ENCODE measurements at regions not wholly inside any gene's neighbourhood (a gene's known extent, or its start where the extent isn't known, plus 50 kb on each side); places are given as distances from the start of the nearest gene placed in this dataset.

DNA sequence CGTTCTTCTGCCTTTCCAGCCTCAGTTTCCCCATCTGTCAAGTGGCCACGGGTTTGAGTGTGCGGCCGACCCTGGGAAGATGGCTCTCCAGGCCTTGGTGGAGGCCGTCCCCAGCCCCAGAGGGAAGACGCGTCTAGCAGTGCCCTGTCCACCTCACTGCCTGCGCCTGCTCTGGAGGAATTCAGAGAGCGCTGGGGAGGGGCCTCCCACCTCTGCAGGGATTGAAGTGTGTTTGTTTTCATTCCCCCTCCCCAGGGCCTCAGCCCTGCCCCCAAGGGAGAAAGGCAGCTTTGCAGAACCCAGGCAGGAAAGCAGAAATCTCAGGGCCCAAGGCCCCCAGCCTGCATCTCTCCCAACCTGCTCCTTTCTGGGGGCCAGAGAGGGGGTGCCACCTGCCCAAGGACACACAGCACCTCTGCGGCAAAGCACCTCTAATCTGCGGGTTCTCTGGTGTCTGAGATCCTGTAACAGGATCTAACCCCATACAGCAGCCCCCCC lies 91.0 kb downstream of the MICALL2 start:
- TF ChIP-seq POLR2A (IDR thresholded peaks at IDR 0.05), result no peak
- TF ChIP-seq, protein P1, sequence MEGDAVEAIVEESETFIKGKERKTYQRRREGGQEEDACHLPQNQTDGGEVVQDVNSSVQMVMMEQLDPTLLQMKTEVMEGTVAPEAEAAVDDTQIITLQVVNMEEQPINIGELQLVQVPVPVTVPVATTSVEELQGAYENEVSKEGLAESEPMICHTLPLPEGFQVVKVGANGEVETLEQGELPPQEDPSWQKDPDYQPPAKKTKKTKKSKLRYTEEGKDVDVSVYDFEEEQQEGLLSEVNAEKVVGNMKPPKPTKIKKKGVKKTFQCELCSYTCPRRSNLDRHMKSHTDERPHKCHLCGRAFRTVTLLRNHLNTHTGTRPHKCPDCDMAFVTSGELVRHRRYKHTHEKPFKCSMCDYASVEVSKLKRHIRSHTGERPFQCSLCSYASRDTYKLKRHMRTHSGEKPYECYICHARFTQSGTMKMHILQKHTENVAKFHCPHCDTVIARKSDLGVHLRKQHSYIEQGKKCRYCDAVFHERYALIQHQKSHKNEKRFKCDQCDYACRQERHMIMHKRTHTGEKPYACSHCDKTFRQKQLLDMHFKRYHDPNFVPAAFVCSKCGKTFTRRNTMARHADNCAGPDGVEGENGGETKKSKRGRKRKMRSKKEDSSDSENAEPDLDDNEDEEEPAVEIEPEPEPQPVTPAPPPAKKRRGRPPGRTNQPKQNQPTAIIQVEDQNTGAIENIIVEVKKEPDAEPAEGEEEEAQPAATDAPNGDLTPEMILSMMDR (IDR thresholded peaks at IDR 0.05), result no peak
- no peak for TF ChIP-seq POLR2AphosphoS5 (IDR thresholded peaks at IDR 0.05)
- no peak for TF ChIP-seq EP300 (IDR thresholded peaks at IDR 0.05)

Measured in gastroesophageal sphincter (tissue), 3 donors.